ENCODE measurements at regions not wholly inside any gene's neighbourhood (a gene's known extent, or its start where the extent isn't known, plus 50 kb on each side); places are given as distances from the start of the nearest gene placed in this dataset.
"Not testable (repeated sequence)": the region's sequence is repeated elsewhere in the genome, so short reads cannot be mapped to it uniquely, and the experiment has no call there.

DNA sequence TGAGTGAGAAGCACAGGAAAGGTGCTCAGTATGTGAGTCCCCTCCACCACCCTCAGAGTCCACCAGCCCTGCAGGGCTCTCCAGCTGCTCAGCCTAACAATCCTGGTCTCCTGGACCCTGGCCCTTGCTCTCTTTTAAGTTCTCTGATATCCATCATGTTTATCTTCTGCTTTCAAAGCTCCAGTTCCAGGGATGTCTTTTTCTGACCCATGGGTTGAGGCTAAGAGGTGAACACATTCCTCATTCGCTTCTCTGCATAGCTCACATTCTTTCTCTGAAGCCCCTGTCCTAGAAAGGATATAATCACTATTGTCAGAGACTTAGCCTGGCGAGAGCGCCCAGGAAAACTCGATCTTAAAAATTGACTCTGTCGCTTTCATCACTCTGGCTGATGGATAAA lies 86.4 kb downstream of the ARL4C start:
- DNase-seq, result no peak
- intact Hi-C loops (cut with DNase I), result no loop called here

DNA sequence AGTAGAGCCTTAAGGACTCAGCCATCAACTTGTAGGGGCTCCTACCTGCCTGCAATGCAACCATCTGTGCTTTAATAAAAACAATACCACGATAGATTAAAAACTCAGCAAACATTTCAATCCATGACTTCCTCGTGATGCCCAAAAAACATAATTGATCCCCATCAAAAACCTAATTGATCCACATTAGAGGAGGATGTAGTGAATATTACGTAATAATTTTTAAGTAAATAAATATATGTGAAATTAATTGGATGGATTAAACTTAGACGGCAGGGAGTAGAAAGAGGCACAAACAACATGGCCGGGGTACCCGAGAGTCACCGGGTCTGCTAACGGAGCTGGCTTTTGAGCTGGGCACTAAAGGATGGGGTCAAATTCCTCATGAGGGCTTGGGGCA lies 87.3 kb downstream of the ARL4C start:
- intact Hi-C loops (cut with DNase I), result no loop called here
- no peak for DNase-seq

DNA sequence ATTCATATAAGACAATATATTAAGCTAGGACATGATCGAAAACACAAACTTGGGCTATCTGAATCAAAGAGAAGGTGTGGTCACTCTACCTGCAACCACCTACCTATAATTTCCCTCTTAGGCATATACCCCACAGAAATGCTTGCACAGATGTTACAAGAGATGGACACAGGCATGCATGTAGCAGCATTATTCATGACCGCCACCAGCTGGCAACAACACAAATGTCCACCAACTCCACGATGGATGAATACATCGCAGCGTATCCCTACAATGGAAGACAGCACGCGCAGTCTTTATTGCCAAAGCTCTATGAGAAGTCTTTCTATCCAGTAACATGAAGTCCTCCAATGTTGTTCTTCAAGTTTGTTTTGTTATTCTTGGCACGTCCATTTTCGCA lies 90.8 kb downstream of the ARL4C start:
- no peak for DNase-seq
- intact Hi-C loops (cut with DNase I), result no loop called here

DNA sequence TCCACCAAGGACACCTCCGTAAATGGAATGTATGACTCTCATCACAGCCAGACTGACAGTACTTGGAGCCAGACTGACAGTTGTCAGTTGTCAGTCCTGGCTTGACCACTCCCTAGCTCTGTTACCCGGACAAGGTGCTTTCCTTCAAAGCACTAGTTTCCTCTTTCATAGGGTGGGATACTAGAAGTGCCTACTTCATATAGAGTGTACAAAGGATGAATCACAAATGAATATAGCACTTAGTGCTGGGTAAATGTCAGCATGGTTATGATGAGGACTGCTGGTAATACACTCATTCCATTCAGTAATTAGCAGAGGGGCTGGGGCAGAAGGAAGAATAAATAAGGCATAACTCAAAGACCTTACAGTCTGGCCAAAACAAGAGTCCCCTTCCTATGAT lies 91.4 kb downstream of the ARL4C start:
- intact Hi-C loops (cut with DNase I), result no loop called here
- DNase-seq, result no peak

DNA sequence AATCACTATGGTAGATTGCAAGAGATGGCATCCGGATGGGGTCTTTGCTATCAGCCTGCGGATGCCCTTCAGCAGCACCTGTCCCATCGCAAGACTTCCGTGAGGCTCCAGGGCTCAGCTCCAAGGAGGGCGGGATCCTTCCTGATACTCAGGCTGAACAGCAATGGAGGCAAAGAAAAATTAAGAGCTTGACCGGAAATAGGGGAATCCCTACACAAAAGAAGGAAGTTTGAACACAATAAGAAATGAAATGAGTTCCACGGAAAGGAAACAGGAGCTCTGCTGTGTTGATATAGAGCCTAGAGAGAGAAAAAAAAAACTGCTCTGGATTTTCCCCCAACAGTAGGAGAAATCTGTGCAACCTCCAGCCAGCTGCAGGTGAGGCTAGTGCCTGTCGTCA lies 91.9 kb downstream of the ARL4C start:
- DNase-seq, result no peak
- intact Hi-C loops (cut with DNase I), result no loop called here

DNA sequence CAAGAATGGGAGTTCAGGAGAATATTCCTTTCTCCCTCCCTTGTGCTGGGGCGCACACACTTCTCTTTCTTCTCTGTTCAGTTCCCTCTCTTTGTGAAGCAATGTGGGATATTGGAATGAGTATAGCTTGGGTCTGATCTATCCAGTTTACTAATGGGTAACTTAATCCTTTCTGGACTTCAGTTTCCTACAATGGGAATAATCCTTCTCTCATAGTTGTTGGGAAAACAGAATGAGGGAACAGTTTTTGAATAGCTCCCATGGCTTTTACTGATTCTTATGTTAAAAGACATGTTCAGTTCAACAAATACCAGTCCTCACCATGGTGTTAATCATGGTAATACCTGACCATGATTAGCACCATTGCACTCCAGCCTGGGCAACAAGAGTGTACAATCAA lies 93.1 kb downstream of the ARL4C start:
- intact Hi-C loops (cut with DNase I), result no loop called here
- no peak for DNase-seq

DNA sequence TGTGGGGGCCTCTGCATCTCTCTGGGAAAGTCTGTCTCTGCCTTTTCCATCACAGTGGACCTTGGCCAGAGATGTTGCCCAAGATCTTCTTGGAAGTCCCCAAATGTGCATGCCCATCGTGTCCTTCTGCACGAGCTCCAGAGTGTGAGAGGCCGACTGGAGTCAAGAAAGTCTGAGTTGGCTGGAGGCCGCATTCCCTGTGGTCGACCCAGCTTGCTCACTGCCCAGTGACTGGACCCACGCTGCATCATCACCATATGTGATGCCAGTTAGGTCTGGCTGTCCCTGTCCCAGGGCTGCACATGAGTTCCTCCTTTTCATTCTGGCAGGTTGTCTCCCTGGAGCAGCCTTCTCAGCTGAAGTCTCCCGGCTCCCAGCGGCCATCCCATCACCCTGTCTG lies 93.8 kb downstream of the ARL4C start:
- no peak for DNase-seq
- intact Hi-C loops (cut with DNase I), result no loop called here

DNA sequence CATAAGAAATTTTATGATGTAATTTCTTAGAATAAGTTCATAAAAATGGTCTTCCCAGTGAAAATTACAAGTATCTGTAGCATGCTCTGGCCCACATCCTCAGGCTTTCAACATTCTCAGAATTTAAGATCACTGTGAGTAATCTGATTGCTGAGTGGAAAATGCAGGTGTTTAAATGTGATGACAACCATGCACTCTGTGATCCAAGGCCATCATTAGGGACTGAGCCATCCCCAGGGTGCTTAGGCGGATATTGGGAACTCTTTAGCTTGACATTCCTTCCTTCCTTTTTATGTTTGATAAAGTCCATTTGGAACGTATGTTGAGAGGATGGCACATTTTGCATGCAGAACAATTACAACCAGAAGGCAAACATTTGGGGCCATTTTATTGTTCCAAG lies 95.5 kb downstream of the ARL4C start:
- DNase-seq, result no peak
- intact Hi-C loops (cut with DNase I), result no loop called here

DNA sequence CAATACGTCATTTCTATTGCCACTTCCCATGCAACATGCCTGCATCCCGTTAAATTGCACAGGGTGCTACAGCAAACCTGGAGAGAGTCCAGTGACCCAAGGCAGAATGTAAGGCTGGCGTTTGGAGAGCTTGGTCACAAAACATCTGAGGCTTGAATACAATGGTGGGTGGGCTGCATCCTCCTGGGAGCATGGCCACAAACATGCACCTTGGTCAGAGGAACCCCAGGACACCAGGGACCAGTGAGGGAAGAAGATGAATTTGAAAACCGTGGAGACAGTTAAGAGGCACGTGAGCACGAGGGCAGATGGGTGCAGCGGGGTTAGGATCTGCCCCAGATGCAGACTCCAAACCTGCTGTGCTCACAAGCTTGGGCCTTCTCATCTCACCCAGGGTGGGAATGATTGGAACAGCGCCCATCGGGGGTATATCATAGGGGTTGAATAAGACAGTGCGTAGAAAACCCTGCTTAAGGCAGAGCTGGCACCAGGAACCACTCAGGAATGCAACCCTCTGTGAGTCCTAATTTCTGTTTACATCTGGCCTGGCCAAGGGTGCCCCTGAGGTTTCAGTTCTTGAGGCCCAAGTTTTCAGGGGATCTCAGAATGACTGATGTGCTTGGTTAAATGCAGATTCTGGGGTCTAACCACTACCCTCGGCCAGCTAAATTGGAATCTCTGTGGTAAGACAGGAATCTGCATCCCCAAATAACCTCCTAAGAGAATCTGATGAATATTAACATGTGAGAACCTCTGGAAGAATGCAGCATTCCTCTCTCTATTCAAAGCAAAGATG lies 97.2 kb downstream of the ARL4C start:
- intact Hi-C loops (cut with DNase I), result no loop called here
- no peak for DNase-seq

DNA sequence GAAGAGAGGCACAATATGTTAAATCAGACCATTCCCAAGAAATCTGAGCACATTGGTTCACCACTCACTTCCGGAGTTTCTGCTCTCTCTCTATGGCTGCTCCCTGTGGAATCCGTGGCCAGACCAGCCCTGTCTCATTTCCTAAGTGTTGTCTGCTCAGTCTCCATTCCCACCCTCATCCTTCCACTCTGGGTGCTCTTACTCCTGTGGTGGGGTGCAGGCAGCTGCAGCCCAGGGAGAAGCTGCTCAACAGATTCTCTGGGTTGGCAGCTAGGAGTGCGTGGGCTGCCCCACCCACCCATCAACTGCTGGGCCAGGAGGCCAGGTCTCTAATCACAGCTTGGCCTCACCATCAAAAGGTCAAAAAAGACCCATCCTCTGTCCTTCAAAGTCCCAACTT lies 98.3 kb downstream of the ARL4C start:
- intact Hi-C loops (cut with DNase I), result no loop called here

DNA sequence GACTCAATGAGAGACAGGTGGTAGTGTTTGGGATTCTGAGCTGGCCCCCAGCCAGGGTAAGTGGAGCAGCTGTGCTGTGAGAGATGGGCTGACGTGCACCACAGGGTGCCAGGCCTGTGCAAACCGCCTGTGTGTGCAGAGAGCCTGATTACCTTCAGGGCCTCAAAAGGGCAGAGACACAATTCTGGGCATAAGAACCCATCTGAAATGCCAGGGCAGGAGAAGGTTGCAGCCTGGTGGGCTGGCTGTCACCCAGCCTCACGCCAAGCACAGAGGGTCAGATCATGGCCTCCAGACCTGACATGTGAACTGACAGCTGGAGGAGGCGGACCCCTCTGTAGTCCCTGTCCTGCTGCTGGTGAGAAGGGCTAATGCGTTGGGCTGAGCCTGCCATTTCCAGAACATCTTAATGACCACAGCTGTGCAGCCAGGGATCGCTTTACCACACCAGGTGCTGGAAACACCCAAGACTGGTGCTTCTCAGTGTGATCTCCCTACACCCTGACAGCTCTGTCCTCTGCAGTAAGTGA lies 100.9 kb downstream of the ARL4C start:
- intact Hi-C loops (cut with DNase I), result no loop called here
- peak in 6 of 10 donors; percentile 11 to 80 (median 38) for DNase-seq

More for the DNA sequence above, 98.3 kb downstream of the ARL4C start:
- no peak for DNase-seq

DNA sequence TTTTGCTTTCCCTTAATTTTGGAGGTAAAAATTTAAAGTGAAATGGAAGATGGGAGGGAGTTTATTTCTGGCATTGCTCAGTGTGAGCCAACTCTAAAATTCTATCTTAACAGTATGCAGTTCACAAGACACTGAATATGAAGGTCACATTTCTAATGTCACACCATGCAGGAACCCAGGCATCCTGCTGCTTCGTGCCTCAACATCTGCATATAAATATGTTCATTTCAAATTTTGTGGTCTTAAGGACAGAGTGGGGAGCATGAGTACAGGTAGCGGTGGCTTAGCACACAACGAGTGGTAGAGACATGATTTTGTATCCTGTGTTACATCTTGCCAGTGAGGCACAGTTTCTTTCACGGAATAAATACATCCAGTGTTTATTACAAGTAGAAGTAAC lies 102.4 kb downstream of the ARL4C start:
- no peak for DNase-seq
- intact Hi-C loops (cut with DNase I), result no loop called here

DNA sequence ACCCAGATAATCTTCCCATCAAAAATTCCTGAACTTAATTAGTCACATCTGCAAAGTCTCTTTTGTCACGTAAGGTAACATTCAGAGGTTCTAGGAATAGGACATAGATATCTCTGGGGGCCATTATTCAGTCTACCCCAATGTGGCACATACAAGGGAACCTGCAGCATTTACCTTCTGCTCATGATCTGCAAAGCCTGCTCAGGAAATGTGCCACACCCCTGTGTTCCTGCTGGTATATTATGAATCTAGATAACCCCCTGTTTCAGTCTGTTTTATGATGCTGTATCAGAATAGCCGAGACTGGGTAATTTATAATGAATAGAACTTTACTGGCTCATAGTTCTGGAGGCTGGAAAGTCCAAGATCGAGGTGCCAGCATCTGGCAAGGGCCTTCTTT lies 103.5 kb downstream of the ARL4C start:
- no peak for DNase-seq
- intact Hi-C loops (cut with DNase I), result no loop called here

DNA sequence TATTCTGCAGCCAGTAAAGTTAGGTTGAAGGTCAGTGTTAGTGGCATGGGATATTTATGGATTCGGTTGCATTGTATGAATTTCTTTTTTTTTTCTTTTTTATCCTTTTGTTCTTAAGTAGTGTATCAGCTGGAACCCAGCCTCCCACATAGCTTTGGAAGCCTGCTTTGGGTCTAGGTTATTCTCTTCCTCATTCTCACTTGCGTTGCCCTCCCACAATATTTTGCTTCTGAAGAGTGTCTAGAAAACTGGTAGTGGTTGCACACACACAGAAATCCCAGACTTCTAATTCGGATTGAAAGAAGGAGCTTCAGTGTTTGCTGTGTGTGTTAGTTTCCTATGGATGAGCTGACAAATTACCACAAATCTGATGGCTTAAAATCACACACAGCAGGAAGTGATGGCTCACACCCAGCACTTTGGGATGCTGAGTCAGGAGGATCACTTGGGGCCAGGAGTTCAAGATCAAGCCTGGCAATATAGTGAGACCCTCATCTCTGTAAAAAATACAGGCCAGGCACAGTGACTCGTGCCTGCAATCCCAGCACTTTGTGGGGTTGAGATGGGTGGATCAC lies 104.8 kb downstream of the ARL4C start:
- intact Hi-C loops (cut with DNase I), result no loop called here
- no peak for DNase-seq

DNA sequence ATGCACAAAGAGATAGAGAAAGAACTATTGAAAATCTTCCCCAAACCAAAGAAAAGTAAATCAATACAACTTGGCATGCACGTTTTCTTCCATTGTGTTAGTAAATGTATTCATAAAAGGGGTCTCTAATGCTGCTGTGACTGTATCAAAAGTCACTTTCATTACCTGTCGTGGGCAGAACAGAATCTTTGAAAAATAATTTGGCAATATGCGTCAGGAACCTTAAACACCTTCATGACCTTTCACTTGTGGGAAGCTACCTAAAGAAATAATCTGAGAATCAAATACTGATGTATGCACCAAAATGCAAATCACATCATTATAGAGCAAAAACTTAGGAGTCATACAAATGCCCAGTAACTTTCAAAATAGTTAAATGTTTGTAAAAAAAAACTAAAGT lies 105.3 kb downstream of the ARL4C start:
- intact Hi-C loops (cut with DNase I), result no loop called here
- no peak for DNase-seq

DNA sequence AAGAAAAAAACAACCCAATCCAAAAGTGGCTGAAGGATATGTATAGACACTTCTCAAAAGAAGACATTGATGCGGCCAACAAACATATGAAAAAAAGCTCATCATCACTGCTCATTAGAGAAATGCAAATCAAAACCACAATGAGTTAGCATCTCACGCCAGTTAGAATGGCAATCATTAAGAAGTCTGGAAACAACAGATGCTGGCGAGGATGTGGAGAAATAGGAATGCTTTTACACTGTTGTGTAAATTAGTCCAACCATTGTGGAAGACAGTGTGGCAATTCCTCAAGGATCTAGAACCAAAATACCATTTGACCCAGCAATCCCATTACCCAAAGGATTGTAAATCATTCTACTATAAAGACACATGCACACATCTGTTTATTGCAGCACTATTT lies 107.2 kb downstream of the ARL4C start:
- intact Hi-C loops (cut with DNase I); DNase-seq: not testable (repeated sequence)

DNA sequence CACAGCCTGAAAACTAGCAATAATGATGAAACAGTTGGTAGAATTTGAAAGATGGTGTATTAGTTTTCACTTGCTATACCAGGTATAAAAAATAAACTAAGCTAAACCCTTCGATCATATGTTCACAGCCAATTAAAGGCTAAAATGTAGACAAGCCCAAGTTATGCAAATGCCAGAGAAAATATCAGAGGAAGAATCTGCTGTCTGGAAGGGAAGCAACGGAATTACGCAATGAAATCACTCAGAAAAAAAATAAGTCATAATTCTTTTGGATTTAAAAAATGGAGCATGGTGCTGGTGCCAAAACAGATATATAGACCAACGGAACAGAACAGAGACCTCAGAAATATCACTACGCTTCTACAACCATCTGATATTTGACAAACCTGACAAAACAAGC lies 108.3 kb downstream of the ARL4C start:
- no peak for DNase-seq
- intact Hi-C loops (cut with DNase I), result no loop called here

DNA sequence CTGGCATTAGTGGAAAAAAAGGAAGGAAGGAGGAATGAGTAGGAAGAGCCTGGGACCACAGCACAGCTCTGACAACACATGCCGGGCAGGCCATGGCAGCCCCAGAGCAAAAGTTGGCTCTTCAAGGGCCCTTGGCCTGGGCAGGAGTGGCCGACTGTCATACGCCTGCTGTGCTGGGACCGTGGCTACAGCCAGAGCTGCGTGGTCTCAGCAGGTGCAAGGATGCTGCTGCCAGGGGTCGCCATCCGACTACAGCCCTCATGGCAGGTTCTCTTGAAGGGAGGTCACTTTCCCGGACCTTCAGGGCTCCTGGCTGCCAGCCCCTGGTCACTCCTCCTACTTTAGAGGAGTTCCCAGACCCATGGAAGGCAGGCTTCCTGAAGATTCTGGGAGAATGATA lies 109.9 kb downstream of the ARL4C start:
- no peak for DNase-seq
- intact Hi-C loops (cut with DNase I), result no loop called here

DNA sequence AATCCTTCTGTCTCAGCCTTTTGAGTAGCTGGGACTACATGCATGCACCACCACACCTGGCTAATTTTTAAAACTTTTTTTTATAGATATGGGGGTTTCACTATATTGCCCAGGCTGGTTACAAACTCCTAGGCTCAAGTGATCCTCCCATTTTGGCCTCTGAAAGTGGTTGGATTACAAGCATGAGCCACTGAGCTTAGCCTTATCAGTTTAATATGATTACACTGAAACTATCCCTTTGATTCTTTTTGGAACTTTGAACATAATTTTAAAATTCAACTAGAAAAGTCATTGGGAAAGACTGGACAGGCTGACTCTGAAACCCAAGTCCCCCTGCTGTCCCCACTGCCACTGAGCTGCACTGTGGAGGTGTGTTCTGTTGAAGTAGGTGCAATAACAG lies 114.8 kb downstream of the ARL4C start:
- DNase-seq, result no peak
- intact Hi-C loops (cut with DNase I), result no loop called here

DNA sequence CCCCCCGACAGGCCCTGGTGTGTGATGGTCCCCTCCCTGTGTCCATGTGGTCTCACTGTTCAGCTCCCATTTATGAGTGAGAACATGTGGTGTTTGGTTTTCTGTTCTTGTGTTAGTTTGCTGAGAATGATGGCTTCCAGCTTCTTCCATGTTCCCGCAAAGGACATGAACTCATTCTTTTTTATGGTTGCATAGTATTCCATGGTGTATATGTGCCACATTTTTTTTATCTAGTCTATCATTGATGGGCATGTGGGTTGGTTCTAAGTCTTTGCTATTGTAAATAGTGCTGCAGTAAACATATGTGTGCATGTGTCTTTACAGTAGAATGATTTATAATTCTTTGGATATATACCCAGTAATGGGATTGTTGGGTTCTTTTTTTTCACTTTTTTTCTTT lies 117.9 kb downstream of the ARL4C start:
- DNase-seq; intact Hi-C loops (cut with DNase I): not testable (repeated sequence)

DNA sequence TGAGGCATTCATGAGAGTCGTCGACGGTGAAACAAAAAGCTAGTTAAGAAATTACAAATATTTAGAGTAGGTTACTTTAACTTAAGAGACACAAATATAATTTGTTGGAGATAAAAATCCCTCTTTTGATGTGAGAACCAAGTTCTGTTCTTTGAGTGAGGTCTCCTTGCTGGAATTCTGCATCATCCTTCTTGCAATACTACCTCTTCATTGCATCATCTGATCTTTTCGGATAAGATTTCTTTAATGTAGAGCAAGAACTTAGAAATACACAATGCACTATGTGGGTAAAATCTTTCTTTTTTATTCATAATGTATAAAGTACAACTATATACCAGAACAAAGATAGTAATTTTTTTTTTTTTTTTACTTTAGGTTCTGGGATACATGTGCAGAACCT lies 118.4 kb downstream of the ARL4C start:
- intact Hi-C loops (cut with DNase I), result no loop called here
- DNase-seq, result no peak

DNA sequence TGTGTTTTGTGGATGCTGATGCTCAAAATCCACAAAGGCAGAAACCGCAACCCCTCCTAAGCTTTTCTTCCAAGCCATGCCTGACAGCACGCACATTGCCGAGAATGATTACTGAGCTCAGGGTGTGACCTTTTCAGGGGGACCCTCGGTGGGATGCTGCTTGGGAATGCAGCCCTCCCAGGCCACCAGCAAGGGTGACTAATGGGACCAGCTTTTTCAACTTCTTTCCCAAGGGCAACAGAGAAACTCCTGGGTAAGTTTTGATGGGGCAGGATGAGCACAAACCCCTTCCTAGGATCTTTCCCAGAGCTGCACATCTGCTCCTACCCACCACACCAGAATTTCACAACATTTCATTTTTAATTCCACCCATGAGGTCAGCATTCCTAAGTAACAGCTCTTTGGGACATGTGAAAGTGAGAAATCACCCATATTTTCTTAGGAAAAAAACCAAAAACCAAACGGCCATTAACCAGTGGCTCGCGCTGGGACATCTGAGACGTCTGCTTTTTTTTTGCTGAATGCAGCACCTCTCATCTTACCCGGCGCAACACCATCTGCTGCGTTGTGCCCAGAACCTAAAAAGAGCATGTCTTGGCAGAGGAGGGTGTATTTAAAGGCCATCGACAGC lies 119.0 kb downstream of the ARL4C start:
- intact Hi-C loops (cut with DNase I), result no loop called here
- no peak for DNase-seq
